B cell (primary cell): ENCODE measurements at regions not wholly inside any gene's neighbourhood (a gene's known extent, or its start where the extent isn't known, plus 50 kb on each side); places are given as distances from the start of the nearest gene placed in this dataset.

Experiments used
- ATAC-seq: fragments of 200-7000 bp; cut with Tn5 transposase; one replicate; pipeline ENCODE4 v1.10.0; 2021; ENCODE audit warnings: low read depth, mild to moderate bottlenecking, moderate number of reproducible peaks, moderate library complexity
- CTCF ChIA-PET: fragments of 350-600 bp; sonication (Branson Sonifier 250); formaldehyde crosslinking; loops from one replicate; lab custom pipeline; 2021; ENCODE audit warnings: antibody characterized with exemption, inconsistent platforms; lab: Charles Lee
- POLR2A ChIA-PET: fragments of 350-600 bp; sonication (Branson Sonifier 250); formaldehyde crosslinking; loops from one replicate; lab custom pipeline; 2021; ENCODE audit warnings: antibody characterized with exemption; lab: Charles Lee
- DNase-seq: peaks from one replicate; pipeline ENCODE4 v3.0.0; 2013
- H2AFZ ChIP-seq: 2 replicates; pipeline ENCODE4 v1.6.1; 2012; ENCODE audit warnings: mild to moderate bottlenecking, low read depth, low read length; ENCODE audit not compliant: insufficient read depth, poor library complexity, severe bottlenecking
- H3K27ac ChIP-seq, 2 donors: 1 replicate in 1 of 2; 2 replicates in 1 of 2; pipeline ENCODE4 v1.5.1; 2012 to 2013; ENCODE audit warnings: low read length in 2 of 2, mild to moderate bottlenecking in 2 of 2, moderate library complexity in 1 of 2
- H3K27me3 ChIP-seq, 4 experiments: fragments of 200-600 bp in 1 of 4; sonication (generic) in 1 of 4; replicated peaks in 1 of 4; 1 replicate in 2 of 4; 2 replicates in 2 of 4; pipeline versions ENCODE4 v1.6.1 to v1.7.0; 2013 to 2016; ENCODE audit warnings: low read length in 3 of 4, mild to moderate bottlenecking in 2 of 4, mixed read lengths in 1 of 4, moderate library complexity in 1 of 4; ENCODE audit not compliant: insufficient read depth in 4 of 4, control insufficient read depth in 3 of 4; ENCODE audit errors: control extremely low read depth in 1 of 4
- H3K36me3 ChIP-seq, 2 experiments: replicated peaks in 1 of 2; 1 replicate in 1 of 2; 2 replicates in 1 of 2; pipeline versions ENCODE4 v1.6.1 to v1.7.1; 2013; ENCODE audit warnings: low read length in 1 of 2; ENCODE audit not compliant: insufficient read depth in 2 of 2, control insufficient read depth in 1 of 2; ENCODE audit errors: control extremely low read depth in 1 of 2, extremely low read depth in 1 of 2
- H3K4me1 ChIP-seq, 2 donors: fragments of 200-600 bp in 1 of 2; sonication (generic) in 1 of 2; 1 replicate in 1 of 2; 2 replicates in 1 of 2; pipeline versions ENCODE4 v1.5.1 to v1.6.1; 2013 to 2017; ENCODE audit warnings: low read length in 2 of 2; ENCODE audit not compliant: control insufficient read depth in 2 of 2, insufficient read depth in 2 of 2
- H3K4me2 ChIP-seq: replicated peaks from 2 replicates; pipeline ENCODE3; 2012; ENCODE audit warnings: mild to moderate bottlenecking, low read depth, low read length; ENCODE audit not compliant: poor library complexity, severe bottlenecking
- H3K4me3 ChIP-seq, 5 experiments: fragments of 200-600 bp in 1 of 5; sonication (generic) in 1 of 5; 1 replicate in 3 of 5; 2 replicates in 2 of 5; pipeline versions ENCODE4 v1.5.1 to v1.7.0; 2011 to 2016; ENCODE audit warnings: low read length in 4 of 5, mild to moderate bottlenecking in 4 of 5, low read depth in 2 of 5, control low read depth in 1 of 5, moderate library complexity in 1 of 5; ENCODE audit not compliant: insufficient read depth in 1 of 5; ENCODE audit errors: control extremely low read depth in 1 of 5, extremely low read depth in 1 of 5
- H3K79me2 ChIP-seq: fragments of 200-600 bp; sonication (generic); one replicate; pipeline ENCODE4 v1.6.0; 2016; ENCODE audit warnings: low read length; ENCODE audit not compliant: control insufficient read depth, insufficient read depth
- H3K9ac ChIP-seq: fragments of 200-600 bp; sonication (generic); 2 replicates; pipeline ENCODE4 v1.6.1; 2017; ENCODE audit warnings: mild to moderate bottlenecking, low read length, moderate library complexity
- H3K9me3 ChIP-seq, 3 donors: one replicate each; pipeline versions ENCODE4 v1.6.1 to v1.7.1; 2013; ENCODE audit warnings: low read length in 2 of 3; ENCODE audit not compliant: control insufficient read depth in 2 of 3, insufficient read depth in 1 of 3; ENCODE audit errors: control extremely low read depth in 1 of 3
- H4K20me1 ChIP-seq: 2 replicates; pipeline ENCODE4 v1.6.0; 2012; ENCODE audit warnings: mild to moderate bottlenecking, low read length; ENCODE audit not compliant: insufficient read depth, control insufficient read depth, poor library complexity, severe bottlenecking
- H3K27ac Mint-ChIP-seq: one replicate; pipeline ENCODE4 v1.8.0; 2021; ENCODE audit warnings: mixed read lengths
- H3K27me3 Mint-ChIP-seq: one replicate; pipeline ENCODE4 v1.8.0; 2021; ENCODE audit warnings: mixed read lengths
- H3K4me1 Mint-ChIP-seq: one replicate; pipeline ENCODE4 v1.8.0; 2021; ENCODE audit warnings: mixed read lengths
- H3K4me3 Mint-ChIP-seq: one replicate; pipeline ENCODE4 v1.8.0; 2021; ENCODE audit warnings: mixed read lengths
- H3K9me3 Mint-ChIP-seq: one replicate; pipeline ENCODE4 v1.8.0; 2022; ENCODE audit warnings: mixed read lengths; ENCODE audit not compliant: insufficient read depth
- CTCF ChIP-seq: fragments of 200-600 bp; IDR thresholded peaks from one replicate; pipeline ENCODE4 v1.8.0; 2022; ENCODE audit warnings: antibody characterized with exemption, mild to moderate bottlenecking
- EZH2 ChIP-seq: IDR thresholded peaks from 2 replicates; pipeline ENCODE4 v1.6.1; 2012; ENCODE audit warnings: borderline replicate concordance, low read depth, mild to moderate bottlenecking, moderate library complexity, low read length; ENCODE audit not compliant: insufficient read depth, poor library complexity, severe bottlenecking
- WGBS: methylation state at CpG from one replicate; pipeline ENCODE4 v1.1.5; 2013; ENCODE audit warnings: missing lambda C conversion rate; ENCODE audit not compliant: insufficient coverage; 5-methylcytosine and 5-hydroxymethylcytosine counted together
- intact Hi-C: fragments of 100-400 bp; cut with micrococcal nuclease; formaldehyde crosslinking; loops from one replicate; pipeline ENCODE4 v1.10.0; 2022

- Histone ChIP-seq H3K9me3 (peaks cover 0 to 4% (median 0%) of the 10 kb centered on the region in 3 donors), H3K4me1 (no peaks in the 10 kb centered on the region), H2AFZ (no peak overlapping the region), H3K4me2 (no peak overlapping the region), H3K79me2 (no peaks in the 10 kb centered on the region), H3K4me3 (no peak overlapping the region), H3K27ac (no peak overlapping the region), H3K27me3 (no peaks in the 10 kb centered on the region), H4K20me1 (no peaks in the 10 kb centered on the region), H3K9ac (no peak overlapping the region), H3K36me3 (no peaks in the 10 kb centered on the region)
- ATAC-seq (no peak), DNase-seq (no peak)
- Mint-ChIP-seq H3K9me3 (peaks cover 3% of the 10 kb centered on the region), H3K4me1 (no peaks in the 10 kb centered on the region), H3K4me3 (no peak overlapping the region), H3K27me3 (no peaks in the 10 kb centered on the region), H3K27ac (no peak overlapping the region)
- 67% methylated on average over 1 of the region's 4 CpGs for WGBS
- CTCF ChIA-PET = no interaction called here
- TF ChIP-seq EZH2 (no peak), CTCF (no peak)
- intact Hi-C loops = no loop called here
- POLR2A ChIA-PET = no interaction called here
Measured at GRCh38 chr5:117262572-117263131, 688.0 kb upstream of the SEMA6A start.

- H2AFZ ChIP-seq = no peak overlapping the region
- WGBS = 100% methylated on average over 5 of the region's 7 CpGs
- CTCF ChIA-PET = no interaction called here
Measured at GRCh38 chr5:117261948-117262571, 687.4 kb upstream of the SEMA6A start.

More at GRCh38 chr5:117261948-117262571, 687.4 kb upstream of the SEMA6A start:
- no peaks in the 10 kb centered on the region for H3K79me2 ChIP-seq
- no peaks in the 10 kb centered on the region for H3K4me1 ChIP-seq
- POLR2A ChIA-PET = no interaction called here
- no peak for TF ChIP-seq EZH2
- no peak for TF ChIP-seq CTCF
- no peak overlapping the region for H3K4me3 ChIP-seq
- no peaks in the 10 kb centered on the region for H4K20me1 ChIP-seq
- peaks cover 0 to 4% (median 0%) of the 10 kb centered on the region in 3 donors for H3K9me3 ChIP-seq
- Mint-ChIP-seq H3K27me3 (no peaks in the 10 kb centered on the region), H3K4me1 (no peaks in the 10 kb centered on the region), H3K27ac (no peak overlapping the region), H3K9me3 (peaks cover 3% of the 10 kb centered on the region), H3K4me3 (no peak overlapping the region)
- H3K36me3 ChIP-seq = no peaks in the 10 kb centered on the region
- DNase-seq (no peak), ATAC-seq (no peak)
- H3K4me2 ChIP-seq = no peak overlapping the region
- H3K27me3 ChIP-seq = no peaks in the 10 kb centered on the region
- H3K27ac ChIP-seq = no peak overlapping the region
- intact Hi-C loops = no loop called here
- H3K9ac ChIP-seq = no peak overlapping the region
